HepG2 (cell line): ENCODE measurements at regions not wholly inside any gene's neighbourhood (a gene's known extent, or its start where the extent isn't known, plus 50 kb on each side); places are given as distances from the start of the nearest gene placed in this dataset.

Source experiments
- ATAC-seq: fragments of 200-7000 bp; cut with Tn5 transposase; 3 replicates; pipeline ENCODE4 v1.9.1; 2020; ENCODE audit warnings: mild to moderate bottlenecking, moderate library complexity
- BruUV-seq: library from RNA; stranded (reverse); fragments of 400-500 nt; replicated peaks from 2 replicates; lab custom pipeline; 2021; lab: Mats Ljungman, UMichigan
- CTCF ChIA-PET: fragments of 300-600 bp; formaldehyde crosslinking; extraction: SDS; loops from one replicate; lab custom pipeline; 2021; ENCODE audit warnings: low total read pairs, inconsistent platforms, low intra/inter-chr PET ratio; lab: Yijun Ruan, JAX
- POLR2A ChIA-PET: fragments of 350-600 bp; sonication (Branson Sonifier 250); formaldehyde crosslinking; loops from one replicate; lab custom pipeline; 2020; ENCODE audit warnings: antibody characterized with exemption, inconsistent platforms; lab: Yijun Ruan, JAX
- DNase-seq: peaks from one replicate; pipeline ENCODE4 v3.0.0-alpha.2; 2015; ENCODE audit warnings: low spot score
- FAIRE-seq: peaks from 3 replicates; lab custom pipeline; 2011; peaks lifted over from hg19 to GRCh38; lab: Jason Lieb, UNC
- H2AFZ ChIP-seq: one replicate; pipeline ENCODE4 v1.6.1; 2011; ENCODE audit warnings: low read length, inconsistent platforms
- H3K27ac ChIP-seq: fragments of 300-600 bp; 3 replicates; pipeline ENCODE4 v1.8.0; 2011; ENCODE audit warnings: mixed run types, mild to moderate bottlenecking, mixed read lengths, low read length, inconsistent platforms; ENCODE audit not compliant: insufficient read depth; ENCODE audit errors: extremely low read length
- H3K27me3 ChIP-seq, 2 experiments: fragments of 200-600 bp in 1 of 2; 2 replicates in 1 of 2; 3 replicates in 1 of 2; pipeline versions ENCODE4 v1.6.0 to v1.8.0; 2011; ENCODE audit warnings: low read length in 2 of 2, mild to moderate bottlenecking in 2 of 2, moderate library complexity in 2 of 2, inconsistent platforms in 1 of 2; ENCODE audit not compliant: insufficient read depth in 2 of 2, control insufficient read depth in 1 of 2
- H3K36me3 ChIP-seq, 2 experiments: fragments of 200-600 bp in 1 of 2; replicated peaks in 1 of 2; 2 replicates in 1 of 2; 3 replicates in 1 of 2; pipeline versions ENCODE4 v1.5.1 to v1.8.0; 2011; ENCODE audit warnings: low read length in 2 of 2, inconsistent platforms in 1 of 2; ENCODE audit not compliant: insufficient read depth in 2 of 2, control insufficient read depth in 1 of 2
- H3K4me1 ChIP-seq: 2 replicates; pipeline ENCODE4 v1.5.1; 2012; ENCODE audit warnings: low read length, inconsistent platforms; ENCODE audit not compliant: insufficient read depth
- H3K4me2 ChIP-seq: 2 replicates; pipeline ENCODE4 v1.6.0; 2011; ENCODE audit warnings: low read depth, low read length, inconsistent platforms
- H3K4me3 ChIP-seq, 3 experiments: fragments of 200-600 bp in 1 of 3; sonication (generic), shearing (Covaris generic) in 1 of 3; replicated peaks in 1 of 3; 2 replicates each; pipeline ENCODE4 v1.5.1; 2011 to 2016; ENCODE audit warnings: low read length in 3 of 3, inconsistent platforms in 2 of 3, low read depth in 2 of 3, mild to moderate bottlenecking in 2 of 3, control low read depth in 1 of 3, mixed read lengths in 1 of 3; ENCODE audit not compliant: insufficient read depth in 1 of 3
- H3K79me2 ChIP-seq: one replicate; pipeline ENCODE4 v1.6.1; 2011; ENCODE audit warnings: low read length, inconsistent platforms; ENCODE audit not compliant: insufficient read depth
- H3K9ac ChIP-seq: 2 replicates; pipeline ENCODE4 v1.6.0; 2011; ENCODE audit warnings: mild to moderate bottlenecking, low read depth, low read length, inconsistent platforms; ENCODE audit not compliant: insufficient read depth
- H3K9me3 ChIP-seq: 2 replicates; pipeline ENCODE4 v1.5.1; 2012; ENCODE audit warnings: mild to moderate bottlenecking, low read length
- H4K20me1 ChIP-seq: 2 replicates; pipeline ENCODE4 v1.6.0; 2011; ENCODE audit warnings: inconsistent platforms, mild to moderate bottlenecking, low read length, moderate library complexity; ENCODE audit not compliant: insufficient read depth
- GLI4 ChIP-seq: sonication (generic); formaldehyde crosslinking; IDR thresholded peaks from 2 replicates; pipeline ENCODE4 v1.5.1; 2020; ENCODE audit warnings: missing genetic modification reagents, mild to moderate bottlenecking, moderate library complexity, borderline replicate concordance
- GRHL1 ChIP-seq: sonication (generic); formaldehyde crosslinking; conservative IDR thresholded peaks from 2 replicates; pipeline ENCODE4 v1.8.0; 2022; ENCODE audit warnings: missing genetic modification reagents
- JUNB ChIP-seq: sonication (generic); formaldehyde crosslinking; IDR thresholded peaks from 2 replicates; pipeline ENCODE4 v1.8.0; 2022; ENCODE audit warnings: missing genetic modification reagents, mild to moderate bottlenecking, borderline replicate concordance
- NBN ChIP-seq: fragments of 450-650 bp; conservative IDR thresholded peaks from 2 replicates; pipeline ENCODE4 v1.6.1; 2017
- POLR2A ChIP-seq, 2 experiments: IDR thresholded peaks; 2 replicates each; pipeline ENCODE4 v1.6.1; 2011; ENCODE audit warnings: low read depth in 2 of 2, low read length in 2 of 2, mild to moderate bottlenecking in 1 of 2, moderate library complexity in 1 of 2; ENCODE audit not compliant: insufficient read depth in 1 of 2
- POLR2G ChIP-seq: fragments of 200-400 bp; formaldehyde crosslinking; IDR thresholded peaks from 2 replicates; pipeline ENCODE4 v1.6.1; 2018; ENCODE audit warnings: mild to moderate bottlenecking, low read depth, low read length, moderate library complexity
- PRPF4 ChIP-seq: fragments of 200-400 bp; formaldehyde crosslinking; IDR thresholded peaks from 2 replicates; pipeline ENCODE4 v1.6.1; 2016; ENCODE audit warnings: low read length, low read depth; ENCODE audit not compliant: poor library complexity, severe bottlenecking
- RBAK ChIP-seq: sonication (generic); formaldehyde crosslinking; IDR thresholded peaks from 2 replicates; pipeline ENCODE4 v1.5.1; 2020; ENCODE audit warnings: mild to moderate bottlenecking, missing genetic modification reagents
- ZNF292 ChIP-seq: sonication (generic); formaldehyde crosslinking; IDR thresholded peaks from 2 replicates; pipeline ENCODE4 v1.8.1; 2022; ENCODE audit warnings: mild to moderate bottlenecking, low read depth, missing genetic modification reagents, borderline replicate concordance
- ZNF609 ChIP-seq: sonication (generic); formaldehyde crosslinking; IDR thresholded peaks from 2 replicates; pipeline ENCODE4 v1.4.0; 2020; ENCODE audit warnings: mild to moderate bottlenecking, missing genetic modification reagents, borderline replicate concordance
- WGBS: methylation state at CpG from one replicate; pipeline ENCODE4 v1.1.6; 2017; ENCODE audit warnings: low lambda C conversion rate; 5-methylcytosine and 5-hydroxymethylcytosine counted together
- in situ Hi-C: cut with HindIII; loops from 2 replicates; pipeline ENCODE4 v1.10.0; 2017; ENCODE audit warnings: low pct_unique_long_range_greater_than_20kb; ENCODE audit not compliant: extremely low pct_ligation_motif_present
- intact Hi-C: fragments of 100-400 bp; cut with micrococcal nuclease; formaldehyde crosslinking; loops from one replicate; pipeline ENCODE4 v1.10.0; 2022; ENCODE audit not compliant: unreplicated experiment
- TF ChIP-seq, protein P1 (sequence below): sonication (generic); formaldehyde crosslinking; IDR thresholded peaks from 2 replicates; pipeline ENCODE4 v1.4.0; 2020; ENCODE audit warnings: mild to moderate bottlenecking, missing genetic modification reagents

- H3K4me3 ChIP-seq, result no peak overlapping the region
- FAIRE-seq (no peak), DNase-seq (no peak), ATAC-seq (no peak)
- BruUV-seq, result no TSS peak
- intact Hi-C loops (no loop called here), in situ Hi-C loops (no loop called here)
- no peak overlapping the region for H2AFZ ChIP-seq
- no peak overlapping the region for H3K4me2 ChIP-seq
- H3K36me3 ChIP-seq, result no peaks in the 10 kb centered on the region
- ChIA-PET POLR2A (no interaction called here), CTCF (no interaction called here)
- 100% methylated on average over 1 of the region's 1 CpG for WGBS
- no peak overlapping the region for H3K9ac ChIP-seq
- no peaks in the 10 kb centered on the region for H3K79me2 ChIP-seq
- H3K27me3 ChIP-seq, result peaks cover 0 to 23% of the 10 kb centered on the region in 2 experiments; a peak in 3 of 5 replicates
- TF ChIP-seq JUNB (CRISPR knock-in tag), result no peak
- TF ChIP-seq PRPF4, result no peak
- no peak for TF ChIP-seq ZNF292 (CRISPR knock-in tag)
- TF ChIP-seq RBAK (CRISPR knock-in tag), result no peak
- no peak for TF ChIP-seq NBN
- H3K27ac ChIP-seq, result no peak overlapping the region
- no peaks in the 10 kb centered on the region for H3K4me1 ChIP-seq
- H4K20me1 ChIP-seq, result no peaks in the 10 kb centered on the region
- H3K9me3 ChIP-seq, result no peaks in the 10 kb centered on the region
Measured at GRCh38 chr11:10978198-10978597, 120.3 kb upstream of the ZBED5 start.

DNA sequence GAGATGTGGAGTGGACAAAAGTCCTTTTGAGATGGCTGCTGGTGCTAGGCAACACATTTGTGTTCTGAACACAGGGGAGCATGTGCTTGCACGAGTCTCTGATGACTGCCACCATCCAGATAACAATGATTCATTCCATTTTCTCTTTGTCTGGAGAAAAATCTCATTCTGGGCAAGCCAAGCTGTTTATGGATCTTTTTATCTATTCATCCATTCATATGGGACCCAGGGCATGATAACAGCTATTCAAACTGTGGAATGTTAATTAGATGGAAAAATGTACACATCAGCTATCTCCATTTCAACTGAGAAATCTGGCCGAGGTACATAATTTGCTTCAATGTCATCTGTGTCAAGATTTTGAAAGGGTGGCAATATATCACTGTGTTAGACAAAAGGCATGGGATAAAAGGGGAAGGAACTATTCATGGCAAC lies 117.5 kb upstream of the ZBED5 start:
- no peaks in the 10 kb centered on the region for H3K9me3 ChIP-seq
- ChIA-PET POLR2A (no interaction called here), CTCF (no interaction called here)
- no peaks in the 10 kb centered on the region for H3K79me2 ChIP-seq
- H3K4me1 ChIP-seq, result no peaks in the 10 kb centered on the region
- no TSS peak for BruUV-seq
- 0 out of 5 replicates have a peak, but pooled peaks cover 0 to 6% of the 10 kb centered on the region in 2 experiments for H3K27me3 ChIP-seq
- H3K9ac ChIP-seq, result no peak overlapping the region
- no peak overlapping the region for H3K4me3 ChIP-seq
- FAIRE-seq, result no peak
- 10% methylated on average over 2 of the region's 2 CpGs for WGBS
- H3K36me3 ChIP-seq, result no peaks in the 10 kb centered on the region
- no peak for DNase-seq
- no peak overlapping the region for H3K4me2 ChIP-seq
- H2AFZ ChIP-seq, result no peak overlapping the region
- in situ Hi-C loops, result no loop called here
- H3K27ac ChIP-seq, result no peak overlapping the region
- intact Hi-C loops, result no loop called here
- ATAC-seq, result no peak
- H4K20me1 ChIP-seq, result no peaks in the 10 kb centered on the region
- TF ChIP-seq POLR2A (IDR thresholded peaks at IDR 0.05; ENCODE audit: insufficient read depth in 1 of 2, low read depth in 2 of 2, low read length in 2 of 2) (no peak), GRHL1 (CRISPR knock-in tag) (no peak), GLI4 (CRISPR knock-in tag) (no peak), POLR2G (no peak), ZNF609 (CRISPR knock-in tag) (no peak)
- TF ChIP-seq, protein P1, sequence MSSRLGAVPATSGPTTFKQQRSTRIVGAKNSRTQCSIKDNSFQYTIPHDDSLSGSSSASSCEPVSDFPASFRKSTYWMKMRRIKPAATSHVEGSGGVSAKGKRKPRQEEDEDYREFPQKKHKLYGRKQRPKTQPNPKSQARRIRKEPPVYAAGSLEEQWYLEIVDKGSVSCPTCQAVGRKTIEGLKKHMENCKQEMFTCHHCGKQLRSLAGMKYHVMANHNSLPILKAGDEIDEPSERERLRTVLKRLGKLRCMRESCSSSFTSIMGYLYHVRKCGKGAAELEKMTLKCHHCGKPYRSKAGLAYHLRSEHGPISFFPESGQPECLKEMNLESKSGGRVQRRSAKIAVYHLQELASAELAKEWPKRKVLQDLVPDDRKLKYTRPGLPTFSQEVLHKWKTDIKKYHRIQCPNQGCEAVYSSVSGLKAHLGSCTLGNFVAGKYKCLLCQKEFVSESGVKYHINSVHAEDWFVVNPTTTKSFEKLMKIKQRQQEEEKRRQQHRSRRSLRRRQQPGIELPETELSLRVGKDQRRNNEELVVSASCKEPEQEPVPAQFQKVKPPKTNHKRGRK (CRISPR knock-in tag), result no peak
